Esophagus muscularis mucosa (tissue), 4 donors: ENCODE measurements at regions not wholly inside any gene's neighbourhood (a gene's known extent, or its start where the extent isn't known, plus 50 kb on each side); places are given as distances from the start of the nearest gene placed in this dataset.

Experiments
- EP300 ChIP-seq: sonication (generic); formaldehyde crosslinking; IDR thresholded peaks from one replicate; pipeline ENCODE4 v1.6.1; 2017; ENCODE audit warnings: antibody characterized with exemption
- POLR2A ChIP-seq: fragments of 450-650 bp; IDR thresholded peaks from one replicate; pipeline ENCODE4 v1.6.1; 2017; ENCODE audit warnings: antibody characterized with exemption, moderate library complexity, mild to moderate bottlenecking, low read depth
- TF ChIP-seq, protein P1 (sequence below), 3 experiments: fragments of 200-600 bp in 2 of 3; fragments of 450-650 bp in 1 of 3; sonication (generic) in 2 of 3; IDR thresholded peaks; one replicate each; pipeline ENCODE4 v1.5.1; 2017 to 2019; ENCODE audit warnings: antibody characterized with exemption in 3 of 3, mild to moderate bottlenecking in 2 of 3, moderate library complexity in 1 of 3

DNA sequence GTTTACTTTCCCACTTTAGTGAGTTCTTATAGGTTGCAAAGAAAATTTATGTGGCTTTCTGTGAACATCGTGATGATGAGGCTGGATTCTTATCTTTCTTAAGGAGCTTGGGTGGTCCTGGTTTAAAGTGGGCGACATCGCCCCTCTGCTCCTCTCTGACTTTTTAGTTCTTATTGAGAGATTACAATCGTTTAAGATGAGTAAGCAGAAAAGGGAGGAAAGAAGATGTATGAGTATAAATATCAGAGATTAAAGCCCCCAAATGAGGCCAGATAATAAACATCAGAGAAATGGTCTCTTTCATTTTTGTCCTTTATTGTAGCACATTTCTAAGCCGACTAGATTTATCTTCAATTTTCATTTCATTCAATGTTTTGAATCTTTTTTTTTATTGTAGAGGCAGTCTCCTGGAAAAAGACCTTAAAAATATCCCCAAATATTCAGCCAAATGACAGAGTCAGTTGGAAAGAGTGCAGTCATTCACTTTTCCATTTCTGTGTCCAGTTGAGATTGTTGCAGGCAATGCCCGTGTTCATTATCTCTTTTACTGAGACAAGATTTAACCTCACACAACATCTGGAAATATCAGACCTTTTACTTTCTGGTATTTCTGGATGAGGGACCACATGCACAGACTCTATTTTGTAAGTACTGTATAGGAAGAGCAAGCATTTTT is 62.0 kb upstream of the PDE7B start:
- TF ChIP-seq, protein P1, sequence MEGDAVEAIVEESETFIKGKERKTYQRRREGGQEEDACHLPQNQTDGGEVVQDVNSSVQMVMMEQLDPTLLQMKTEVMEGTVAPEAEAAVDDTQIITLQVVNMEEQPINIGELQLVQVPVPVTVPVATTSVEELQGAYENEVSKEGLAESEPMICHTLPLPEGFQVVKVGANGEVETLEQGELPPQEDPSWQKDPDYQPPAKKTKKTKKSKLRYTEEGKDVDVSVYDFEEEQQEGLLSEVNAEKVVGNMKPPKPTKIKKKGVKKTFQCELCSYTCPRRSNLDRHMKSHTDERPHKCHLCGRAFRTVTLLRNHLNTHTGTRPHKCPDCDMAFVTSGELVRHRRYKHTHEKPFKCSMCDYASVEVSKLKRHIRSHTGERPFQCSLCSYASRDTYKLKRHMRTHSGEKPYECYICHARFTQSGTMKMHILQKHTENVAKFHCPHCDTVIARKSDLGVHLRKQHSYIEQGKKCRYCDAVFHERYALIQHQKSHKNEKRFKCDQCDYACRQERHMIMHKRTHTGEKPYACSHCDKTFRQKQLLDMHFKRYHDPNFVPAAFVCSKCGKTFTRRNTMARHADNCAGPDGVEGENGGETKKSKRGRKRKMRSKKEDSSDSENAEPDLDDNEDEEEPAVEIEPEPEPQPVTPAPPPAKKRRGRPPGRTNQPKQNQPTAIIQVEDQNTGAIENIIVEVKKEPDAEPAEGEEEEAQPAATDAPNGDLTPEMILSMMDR (IDR thresholded peaks at IDR 0.05): no peak
- TF ChIP-seq EP300 (no peak), POLR2A (no peak)
